RWPE1 (cell line): ENCODE measurements at regions not wholly inside any gene's neighbourhood (a gene's known extent, or its start where the extent isn't known, plus 50 kb on each side); places are given as distances from the start of the nearest gene placed in this dataset.

Experiments used
- CTCF ChIA-PET: fragments of 350-600 bp; sonication (Branson Sonifier 250); formaldehyde crosslinking; extraction: SDS; loops from one replicate; lab custom pipeline; 2021; lab: Yijun Ruan, JAX
- POLR2A ChIA-PET: fragments of 400-600 bp; formaldehyde crosslinking; extraction: SDS; loops from one replicate; lab custom pipeline; 2020; ENCODE audit warnings: antibody characterized with exemption; ENCODE audit not compliant: low non-redundant PET; lab: Yijun Ruan, JAX
- DNase-seq: peaks from one replicate; pipeline ENCODE4 v3.0.0; 2012; ENCODE audit warnings: low spot score
- H3K27ac ChIP-seq: fragments of 450-650 bp; 2 replicates; pipeline ENCODE4 v1.5.1; 2017
- TF ChIP-seq, protein P1 (sequence below): fragments of 450-650 bp; conservative IDR thresholded peaks from 2 replicates; pipeline ENCODE4 v1.5.1; 2017; ENCODE audit warnings: low read depth, mild to moderate bottlenecking

DNA sequence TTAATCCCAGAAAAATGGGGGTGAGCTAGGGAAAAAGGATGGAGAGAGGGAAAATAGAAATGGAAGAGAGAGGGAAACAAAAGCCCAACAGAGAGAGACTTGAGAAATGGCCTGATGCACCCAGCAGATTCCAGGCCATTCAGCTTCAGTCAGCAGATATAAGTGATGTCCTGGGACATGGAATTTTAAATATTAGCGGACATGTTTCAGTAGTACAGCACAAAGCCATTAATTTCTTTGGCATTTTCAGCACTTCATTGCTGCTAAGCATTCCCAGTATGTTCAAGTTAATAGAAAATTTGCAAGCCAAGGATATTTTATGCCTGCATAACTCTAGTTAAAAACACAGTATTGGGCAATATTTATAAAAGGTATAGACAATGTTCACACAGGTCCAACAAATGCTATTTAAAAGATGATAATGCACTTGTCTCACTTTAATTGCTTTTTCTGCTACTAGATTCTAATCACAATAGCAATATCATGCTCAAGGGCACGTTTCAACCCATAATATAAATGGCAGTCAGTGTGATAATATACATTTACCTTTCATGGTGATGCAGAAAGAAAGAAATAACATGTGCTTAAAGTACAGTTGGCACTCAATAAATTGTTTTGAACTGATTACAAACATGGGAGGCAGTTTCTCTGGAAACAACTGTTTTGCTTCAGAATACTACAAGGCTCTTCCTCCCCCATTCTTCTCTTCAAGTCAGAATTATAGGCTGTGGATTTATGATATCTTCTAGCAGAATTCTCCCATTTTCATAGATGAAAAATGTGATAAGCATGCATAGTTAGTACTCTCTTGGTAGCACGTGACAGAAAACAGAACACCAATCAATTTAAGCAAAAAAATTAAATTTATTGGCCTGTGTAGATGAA is 108.1 kb upstream of the MAGI3 start:
- POLR2A ChIA-PET, result no interaction called here
- no peak overlapping the region for H3K27ac ChIP-seq
- no peak for DNase-seq
- TF ChIP-seq, protein P1, sequence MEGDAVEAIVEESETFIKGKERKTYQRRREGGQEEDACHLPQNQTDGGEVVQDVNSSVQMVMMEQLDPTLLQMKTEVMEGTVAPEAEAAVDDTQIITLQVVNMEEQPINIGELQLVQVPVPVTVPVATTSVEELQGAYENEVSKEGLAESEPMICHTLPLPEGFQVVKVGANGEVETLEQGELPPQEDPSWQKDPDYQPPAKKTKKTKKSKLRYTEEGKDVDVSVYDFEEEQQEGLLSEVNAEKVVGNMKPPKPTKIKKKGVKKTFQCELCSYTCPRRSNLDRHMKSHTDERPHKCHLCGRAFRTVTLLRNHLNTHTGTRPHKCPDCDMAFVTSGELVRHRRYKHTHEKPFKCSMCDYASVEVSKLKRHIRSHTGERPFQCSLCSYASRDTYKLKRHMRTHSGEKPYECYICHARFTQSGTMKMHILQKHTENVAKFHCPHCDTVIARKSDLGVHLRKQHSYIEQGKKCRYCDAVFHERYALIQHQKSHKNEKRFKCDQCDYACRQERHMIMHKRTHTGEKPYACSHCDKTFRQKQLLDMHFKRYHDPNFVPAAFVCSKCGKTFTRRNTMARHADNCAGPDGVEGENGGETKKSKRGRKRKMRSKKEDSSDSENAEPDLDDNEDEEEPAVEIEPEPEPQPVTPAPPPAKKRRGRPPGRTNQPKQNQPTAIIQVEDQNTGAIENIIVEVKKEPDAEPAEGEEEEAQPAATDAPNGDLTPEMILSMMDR, result no peak
- CTCF ChIA-PET, result no interaction called here

DNA sequence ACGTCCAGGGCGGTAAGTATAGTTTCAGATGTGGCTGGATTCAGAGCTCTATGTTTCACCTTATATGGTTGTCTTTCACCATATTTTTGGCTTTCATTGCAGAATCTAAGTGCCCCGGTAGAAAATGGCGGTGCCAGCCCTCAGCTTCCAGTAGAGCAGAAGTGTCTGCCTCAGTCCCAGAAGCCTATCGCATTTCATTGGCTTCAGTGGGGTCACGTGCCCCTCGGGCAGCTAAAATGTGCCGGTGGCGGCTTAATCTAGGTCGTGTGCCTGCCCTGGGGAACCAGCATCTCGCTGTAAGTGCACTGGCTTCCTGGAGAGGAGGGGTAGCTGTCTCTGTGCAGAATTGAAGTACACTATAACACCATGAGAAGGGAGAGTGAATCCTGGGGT is 107.4 kb upstream of the MAGI3 start:
- H3K27ac ChIP-seq, result no peak overlapping the region
- DNase-seq, result no peak
- CTCF ChIA-PET, result no interaction called here
- TF ChIP-seq, protein P1, result no peak
- POLR2A ChIA-PET, result no interaction called here

DNA sequence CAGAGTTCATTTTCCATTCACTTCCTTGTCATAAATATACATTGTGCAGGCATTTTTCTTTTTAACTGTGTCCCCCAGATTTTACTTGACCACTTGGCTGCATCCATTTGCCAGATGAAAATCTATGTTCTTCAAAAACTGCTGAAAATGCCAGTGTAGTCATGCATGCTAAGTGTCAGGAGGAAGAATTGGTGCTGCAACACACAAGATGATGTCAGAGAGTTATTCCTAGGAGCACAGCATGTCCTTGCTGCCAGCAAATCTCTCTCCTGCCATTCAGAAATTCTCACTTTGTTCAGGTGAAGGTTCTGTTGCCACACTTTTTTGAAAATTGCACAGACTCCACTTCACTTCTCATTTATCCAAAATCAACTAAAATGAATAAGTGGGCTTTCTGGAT is 106.4 kb upstream of the MAGI3 start:
- no peak for DNase-seq
- H3K27ac ChIP-seq, result no peak overlapping the region
- CTCF ChIA-PET, result no interaction called here
- POLR2A ChIA-PET, result no interaction called here
- TF ChIP-seq, protein P1, result no peak

DNA sequence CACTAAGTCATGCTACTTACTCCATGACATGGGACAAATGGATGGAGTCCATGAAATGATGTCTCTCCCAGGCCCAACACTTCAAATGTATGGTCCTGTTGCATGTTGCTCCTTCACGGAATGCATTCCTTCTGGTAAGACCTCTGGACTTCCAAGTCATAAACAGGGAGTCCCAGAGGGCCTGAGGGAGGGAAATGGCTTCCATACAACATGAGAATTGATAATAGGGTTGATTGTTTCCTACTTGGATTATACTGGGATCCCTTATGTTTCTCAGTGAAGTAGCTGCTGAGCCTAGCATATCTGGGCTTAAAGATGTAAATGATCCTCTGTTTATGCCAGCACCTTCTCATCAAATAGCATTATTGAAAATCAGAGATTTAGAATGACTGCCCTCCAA is 104.2 kb upstream of the MAGI3 start:
- ChIA-PET POLR2A (no interaction called here), CTCF (no interaction called here)
- H3K27ac ChIP-seq, result no peak overlapping the region
- DNase-seq, result no peak
- TF ChIP-seq, protein P1, result no peak

DNA sequence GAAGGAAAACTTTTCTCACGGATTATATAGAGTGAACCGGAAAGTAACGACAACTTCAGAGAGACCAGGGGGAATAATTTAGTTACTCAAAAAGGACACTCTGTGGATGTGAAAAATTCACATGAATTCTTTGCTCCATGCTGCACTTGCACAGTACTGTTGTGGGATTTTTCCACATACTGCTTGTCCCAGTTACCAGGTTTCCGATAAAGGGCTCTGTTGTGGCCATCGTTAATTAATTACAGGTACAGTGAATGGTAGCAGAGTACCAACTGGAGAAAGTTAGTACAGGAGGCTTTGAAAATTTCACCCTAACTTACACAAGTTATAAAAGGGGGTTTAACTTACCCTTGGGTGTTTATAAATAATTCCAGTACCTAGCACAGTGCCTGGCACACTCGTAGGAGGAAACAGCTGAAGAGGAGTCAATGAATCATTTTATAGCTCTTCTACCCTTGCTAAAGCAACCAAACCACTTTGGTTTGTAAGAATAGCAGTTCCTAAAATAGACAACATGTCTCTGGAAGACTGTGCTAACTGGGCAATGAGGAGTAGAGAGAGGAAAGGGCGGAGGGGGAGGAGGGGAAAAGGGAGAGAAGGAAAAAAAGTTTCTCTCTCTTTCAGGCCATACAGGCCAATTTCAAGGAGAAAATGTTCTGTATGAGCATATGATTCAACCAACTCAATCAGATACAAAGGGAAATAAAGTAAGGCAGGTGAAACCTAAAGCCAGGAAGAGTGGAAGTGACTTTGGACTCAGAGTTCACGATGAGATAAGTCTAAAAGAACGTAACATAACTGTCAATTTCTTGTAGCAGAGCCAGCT is 98.3 kb upstream of the MAGI3 start:
- ChIA-PET CTCF (no interaction called here), POLR2A (no interaction called here)
- TF ChIP-seq, protein P1, result no peak
- H3K27ac ChIP-seq, result no peak overlapping the region
- no peak for DNase-seq

DNA sequence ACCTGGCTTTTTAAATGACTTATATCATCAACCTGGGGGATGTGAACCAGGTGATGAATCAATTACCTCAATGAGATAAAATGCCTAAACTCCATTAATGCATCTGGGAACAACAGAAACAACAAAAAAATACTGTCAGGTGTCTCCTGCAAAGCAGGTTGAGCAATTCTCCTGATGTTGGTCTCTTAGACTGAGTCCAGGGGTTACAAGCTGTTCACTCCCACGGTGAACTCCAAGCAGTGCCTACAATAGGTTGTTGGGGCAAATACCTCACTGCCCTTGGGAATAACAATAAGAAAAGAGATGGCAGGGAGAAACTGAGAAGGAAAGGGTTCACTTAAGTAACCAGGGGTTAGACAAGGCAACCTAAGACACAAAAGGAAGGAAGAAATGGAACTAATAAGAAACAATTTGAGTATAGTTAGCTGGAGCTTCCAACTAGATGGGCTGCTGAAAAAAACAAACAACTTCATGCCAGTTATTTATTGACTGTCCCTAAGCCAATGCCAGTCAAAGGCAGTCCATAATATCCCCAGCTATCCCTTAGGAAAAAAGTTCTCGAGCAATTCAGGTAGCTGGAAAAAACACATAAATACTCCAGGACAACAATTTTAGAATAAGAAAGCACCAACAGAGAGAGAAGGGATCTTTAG is 97.6 kb upstream of the MAGI3 start:
- DNase-seq, result no peak
- TF ChIP-seq, protein P1, result no peak
- POLR2A ChIA-PET, result no interaction called here
- no peak overlapping the region for H3K27ac ChIP-seq
- CTCF ChIA-PET, result no interaction called here
